Left kidney (tissue), 1 donor: ENCODE measurements at regions not wholly inside any gene's neighbourhood (a gene's known extent, or its start where the extent isn't known, plus 50 kb on each side); places are given as distances from the start of the nearest gene placed in this dataset.

Experiments
- DNase-seq: peaks from one replicate; pipeline ENCODE4 v3.0.0-alpha.2; 2013

DNA sequence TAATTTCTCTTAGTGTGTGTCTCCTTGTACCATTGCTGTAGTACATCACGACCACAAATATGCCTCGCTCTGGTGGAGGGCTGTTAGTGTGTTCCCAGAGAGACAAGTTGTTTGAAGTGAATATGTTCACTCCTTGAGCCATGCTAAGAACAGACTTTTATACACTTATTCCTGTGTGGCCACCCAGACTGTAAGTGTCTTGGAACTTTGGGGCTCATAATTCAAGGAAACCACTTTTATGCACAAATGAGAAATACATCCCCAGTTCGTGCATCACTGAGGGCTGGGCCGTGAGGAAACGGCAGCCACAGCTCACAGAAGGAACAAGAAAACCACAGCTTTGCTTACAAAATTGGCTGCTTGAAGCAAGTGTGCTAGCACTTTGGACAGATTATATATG, 362.2 kb upstream of the DDHD1 start:
- no peak for DNase-seq

DNA sequence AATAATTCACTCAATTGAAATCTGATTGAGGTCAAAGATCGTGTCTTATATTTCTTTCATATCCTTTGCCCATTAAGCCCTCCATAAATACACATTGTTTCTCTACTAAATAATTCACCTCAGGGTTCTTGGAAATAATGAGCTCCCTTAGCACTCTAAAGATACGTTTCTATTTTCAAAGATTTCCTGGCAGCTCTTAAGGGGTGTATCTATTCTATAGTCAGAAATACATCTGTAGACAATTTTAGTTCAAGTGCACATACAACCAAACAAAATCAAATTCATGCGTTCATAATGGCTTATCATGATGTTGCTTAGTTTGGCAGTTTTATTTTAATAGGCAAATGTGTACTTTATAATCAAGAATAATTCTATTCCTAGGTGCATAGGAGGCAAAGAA, 361.1 kb upstream of the DDHD1 start:
- DNase-seq, result no peak

DNA sequence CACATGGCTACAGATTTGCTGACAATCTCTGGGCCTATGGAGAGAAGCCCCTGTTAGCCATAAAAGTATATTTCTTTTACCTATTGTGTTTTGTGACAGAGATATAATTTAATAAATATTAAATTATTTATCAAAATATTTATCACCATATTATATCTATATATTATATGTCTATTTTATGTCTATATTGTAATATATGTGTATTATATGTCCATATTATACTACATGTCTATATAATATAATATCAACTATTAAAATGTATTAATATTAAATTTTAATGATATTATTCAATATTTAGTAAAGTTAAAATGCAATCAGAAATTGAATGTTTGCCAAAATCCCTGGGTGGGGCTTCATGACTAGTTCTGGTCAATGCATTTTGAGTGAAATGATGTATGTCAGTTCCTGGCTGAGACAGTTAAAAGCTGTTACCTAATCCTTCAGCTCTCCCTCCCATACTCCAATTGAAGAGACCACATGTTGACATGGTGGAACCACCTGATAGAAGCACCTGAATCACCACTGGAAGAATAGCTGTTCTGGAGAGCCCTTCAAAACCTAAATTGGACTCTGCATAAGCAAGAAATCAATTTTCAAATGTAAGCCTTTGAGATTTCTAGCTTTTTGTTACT, 357.3 kb upstream of the DDHD1 start:
- no peak for DNase-seq

DNA sequence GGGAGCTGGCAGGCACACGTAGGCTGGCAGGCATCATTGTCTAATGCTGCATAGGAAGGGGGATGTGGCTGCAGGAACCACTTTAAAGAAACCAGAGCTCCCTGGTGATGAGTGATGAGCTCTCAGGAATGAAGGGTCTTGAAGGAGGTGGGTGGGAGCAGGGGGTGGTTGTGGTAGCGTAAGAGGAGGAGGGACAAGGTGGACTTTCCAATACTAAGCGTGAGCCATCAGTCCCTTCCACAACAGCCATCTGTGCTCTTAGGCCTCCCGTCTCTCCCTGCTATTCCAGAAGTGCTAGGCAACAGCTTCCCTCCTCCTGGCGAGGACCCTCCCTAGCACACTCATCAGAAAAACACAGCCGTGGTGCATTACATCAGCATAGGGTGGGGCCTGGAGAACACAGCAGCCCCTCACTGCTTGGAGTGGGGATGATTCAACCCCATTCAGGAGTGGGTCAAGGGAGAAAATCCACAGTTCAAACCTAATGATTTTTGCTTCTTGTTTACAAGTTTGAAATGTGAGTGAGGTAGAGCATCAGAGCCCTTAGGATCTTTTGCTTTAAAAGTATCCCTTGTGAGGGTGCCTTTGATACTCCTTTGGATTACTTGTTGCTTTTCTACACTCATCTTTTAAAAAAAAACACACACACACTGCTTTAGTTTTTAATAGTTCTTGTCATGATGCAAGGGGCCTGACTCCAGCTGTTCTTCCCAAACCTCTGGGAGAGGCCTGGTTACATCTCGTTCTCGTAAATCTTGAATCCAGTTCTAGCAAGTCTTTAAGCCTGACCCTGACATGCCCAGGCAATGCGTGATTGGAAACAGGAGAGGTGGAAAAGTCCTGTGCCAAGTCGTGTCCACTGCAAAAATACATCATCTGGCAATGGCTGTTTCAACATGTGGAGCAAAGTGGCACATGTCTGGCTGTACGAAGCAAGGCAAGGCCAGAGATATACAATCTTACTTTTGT, 356.4 kb upstream of the DDHD1 start:
- DNase-seq, result no peak

DNA sequence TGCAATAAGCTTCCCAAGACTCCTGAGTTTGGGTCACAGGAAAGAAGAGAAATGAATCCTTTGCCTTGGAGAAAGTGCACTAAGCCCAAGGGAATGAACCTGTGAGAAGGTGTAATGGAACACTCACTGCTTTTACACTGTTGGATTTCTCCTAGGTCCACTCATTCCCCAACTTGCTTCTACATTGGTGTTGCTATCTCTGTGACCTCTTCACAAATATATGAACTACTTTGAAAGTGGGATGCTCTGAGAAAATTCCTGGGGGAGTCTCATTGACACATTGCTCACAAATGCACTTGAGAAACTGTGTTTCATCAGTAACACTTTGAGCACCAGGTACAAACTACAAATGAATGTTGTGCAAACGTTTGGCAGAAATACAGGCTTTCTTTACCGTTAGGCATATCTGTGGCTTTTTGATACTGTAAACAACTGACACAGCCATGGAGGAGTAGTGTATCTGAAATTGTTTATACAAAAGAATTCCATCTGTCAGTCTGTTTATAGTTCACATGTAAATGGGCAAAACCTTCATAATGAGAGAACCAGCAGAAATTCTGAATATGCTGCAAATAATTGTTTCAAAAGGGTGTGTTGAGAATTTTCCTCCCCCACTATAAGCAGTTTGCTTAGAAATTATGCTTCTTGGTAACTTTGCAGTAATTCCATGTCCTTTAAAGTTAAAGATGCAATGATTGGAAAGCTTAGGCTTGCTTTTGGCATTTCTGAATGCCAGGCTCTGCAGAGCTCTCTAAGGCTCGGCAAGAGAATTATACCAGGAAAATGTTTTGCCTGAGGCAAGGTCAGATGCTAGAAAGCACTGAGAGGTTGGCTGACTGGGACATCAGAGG, 348.5 kb upstream of the DDHD1 start:
- no peak for DNase-seq

DNA sequence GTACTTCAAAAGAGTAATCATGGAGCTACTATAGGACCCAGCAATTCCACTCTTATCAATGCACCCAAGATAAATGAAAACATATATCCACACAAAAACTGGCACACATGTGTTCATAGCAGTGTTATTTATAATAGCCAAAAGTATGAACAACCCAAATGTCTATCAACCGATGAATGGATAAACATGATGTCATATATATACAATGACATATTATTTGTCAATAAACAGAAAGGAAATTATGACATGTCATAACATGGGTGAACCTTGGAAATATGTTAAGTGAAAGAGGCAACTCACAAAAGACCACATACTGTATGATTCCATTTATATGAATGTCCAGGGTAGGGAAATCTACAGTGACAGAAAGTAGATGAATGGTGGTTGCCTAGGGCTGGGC, 347.1 kb upstream of the DDHD1 start:
- no peak for DNase-seq

DNA sequence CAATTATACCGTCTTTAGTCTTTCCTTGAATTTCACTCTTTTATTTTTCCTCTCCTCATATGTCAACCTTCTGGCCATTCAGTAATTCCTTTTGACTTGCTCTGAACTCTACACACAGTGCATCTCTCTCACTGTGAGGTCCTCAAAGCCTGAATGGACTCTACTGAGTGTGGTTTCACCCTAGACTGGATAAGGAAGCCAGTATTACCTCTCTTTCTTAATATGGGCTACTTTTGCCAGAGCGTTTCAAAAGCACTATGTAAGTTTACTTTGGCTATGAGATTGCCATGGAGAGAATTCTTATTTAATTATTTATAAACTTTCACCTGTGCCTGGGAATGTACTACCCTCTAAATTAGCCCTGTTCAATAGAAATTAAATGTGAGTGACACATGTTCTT, 343.5 kb upstream of the DDHD1 start:
- no peak for DNase-seq

DNA sequence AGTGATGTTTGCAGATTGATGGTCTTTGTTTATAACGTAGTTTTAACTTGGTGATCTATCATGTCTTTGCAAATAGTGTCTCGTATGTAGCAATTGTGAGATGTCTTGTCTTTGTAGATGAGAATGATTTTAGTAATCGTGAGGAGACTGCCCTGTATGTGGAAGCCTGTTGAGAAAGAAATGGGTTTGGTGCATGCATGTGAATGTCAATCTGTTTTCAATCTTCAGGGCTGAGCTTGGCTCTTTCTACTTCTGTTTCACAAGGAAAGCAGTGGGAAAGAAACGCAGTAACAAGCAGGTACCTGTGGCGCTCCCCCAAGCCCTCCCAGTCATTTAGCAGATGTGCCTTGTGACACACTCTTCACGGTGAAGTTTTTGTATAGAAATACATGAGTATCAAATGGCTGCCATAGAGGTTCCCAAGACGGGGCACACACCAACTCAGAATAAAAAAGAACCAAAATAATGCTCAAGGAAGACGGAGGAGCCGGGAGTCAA, 342.8 kb upstream of the DDHD1 start:
- no peak for DNase-seq

DNA sequence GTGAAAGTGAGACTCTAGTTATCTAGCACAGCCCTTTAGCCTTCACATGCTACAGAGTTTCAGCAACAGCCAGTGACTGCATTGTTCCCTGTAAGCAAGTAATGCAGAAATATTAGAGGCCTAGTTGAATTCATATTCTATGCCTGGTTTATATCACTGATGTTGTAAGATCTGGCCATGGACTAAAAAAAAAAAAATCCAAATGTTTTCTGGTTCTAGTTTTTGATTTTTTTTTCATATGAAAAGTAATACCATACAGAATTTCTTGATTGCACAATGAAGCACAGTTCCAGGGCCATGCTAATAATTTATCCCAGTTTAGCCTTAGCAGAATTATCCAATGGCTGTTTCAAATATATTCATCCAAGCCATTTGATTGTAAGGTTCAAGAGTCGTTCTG, 341.5 kb upstream of the DDHD1 start:
- DNase-seq, result no peak

DNA sequence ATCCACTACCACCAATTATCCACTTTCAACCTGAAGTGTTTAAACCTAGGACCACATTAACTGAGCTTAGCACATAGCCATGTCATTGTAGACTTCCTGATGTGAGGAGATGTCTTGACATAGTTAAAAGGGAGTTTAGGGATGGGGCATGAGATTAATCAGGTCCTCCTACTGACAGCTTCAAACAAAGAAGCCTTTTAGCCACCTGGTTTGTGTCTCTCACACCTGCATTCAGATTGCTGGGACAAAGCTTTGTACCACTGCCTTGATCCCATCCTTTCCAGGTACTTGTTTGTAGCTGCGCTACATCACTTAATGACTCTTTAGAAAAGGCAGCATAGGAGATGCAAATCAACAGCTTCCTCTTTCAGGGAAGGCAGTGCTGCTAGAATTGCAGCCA, 340.7 kb upstream of the DDHD1 start:
- no peak for DNase-seq

DNA sequence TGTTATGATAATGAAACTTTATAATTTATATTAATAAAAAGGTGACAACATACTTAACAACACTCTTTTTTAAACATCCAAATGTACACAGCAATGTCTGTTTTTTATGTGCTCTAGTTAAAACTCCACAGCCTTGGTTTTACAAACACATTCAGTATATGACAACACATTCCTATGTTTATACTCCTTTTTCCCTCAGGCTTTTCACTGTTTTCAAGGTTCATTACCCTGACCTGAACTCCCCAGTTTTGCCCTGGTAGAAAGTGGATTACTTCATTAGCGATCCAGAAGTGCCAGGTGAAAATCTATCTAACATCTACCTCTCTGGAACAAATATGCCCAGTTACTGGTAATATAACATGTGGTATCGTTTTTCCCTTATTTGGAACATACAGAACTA, 340.2 kb upstream of the DDHD1 start:
- DNase-seq, result peak; percentile 60

DNA sequence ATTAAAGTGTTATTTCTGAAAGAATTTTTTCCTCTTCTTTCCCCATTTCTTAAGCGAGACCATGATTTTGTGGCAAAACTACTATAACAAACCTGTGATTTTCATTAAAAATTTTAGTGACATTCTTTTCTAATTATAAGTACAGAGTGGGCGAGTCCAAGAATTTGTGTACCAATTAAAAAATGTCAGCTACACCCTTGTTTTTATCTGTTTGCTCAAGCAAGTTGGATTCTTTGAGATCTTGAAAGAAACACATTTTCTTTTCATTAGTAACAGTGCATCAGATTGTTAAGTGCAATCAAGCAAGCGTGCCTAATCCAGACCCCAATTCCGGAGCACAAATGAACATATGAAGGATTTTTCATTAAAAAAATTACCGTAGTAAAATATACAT, 338.8 kb upstream of the DDHD1 start:
- DNase-seq, result no peak

DNA sequence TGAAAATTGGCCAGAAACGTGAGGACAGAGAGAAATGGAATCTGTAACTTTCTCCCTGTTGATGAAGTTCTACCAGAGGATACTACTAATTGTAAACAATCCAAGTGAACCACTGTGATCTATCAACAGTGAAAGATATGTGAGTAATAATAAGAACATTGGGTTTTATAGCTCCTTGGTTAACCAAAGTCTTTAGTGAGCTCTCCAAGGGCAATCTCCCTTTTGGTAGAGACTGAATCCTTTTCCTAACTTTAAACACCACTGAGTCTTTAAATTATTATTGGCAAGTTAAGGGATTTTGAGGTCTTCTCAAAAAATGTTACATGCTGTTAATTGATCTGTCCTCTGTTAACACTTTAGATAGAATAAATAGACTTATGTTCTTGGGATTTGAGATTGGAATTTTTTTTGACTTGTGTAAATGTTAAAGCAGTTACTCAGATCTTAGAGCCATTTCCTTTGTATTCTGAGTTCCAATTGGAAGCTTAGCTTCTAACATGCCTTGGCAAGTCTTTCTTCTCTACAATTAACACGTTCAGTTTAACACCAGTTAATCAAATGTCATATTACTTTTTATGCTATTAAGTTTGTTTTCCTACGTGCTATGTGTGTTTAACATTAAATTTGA, 338.2 kb upstream of the DDHD1 start:
- no peak for DNase-seq

DNA sequence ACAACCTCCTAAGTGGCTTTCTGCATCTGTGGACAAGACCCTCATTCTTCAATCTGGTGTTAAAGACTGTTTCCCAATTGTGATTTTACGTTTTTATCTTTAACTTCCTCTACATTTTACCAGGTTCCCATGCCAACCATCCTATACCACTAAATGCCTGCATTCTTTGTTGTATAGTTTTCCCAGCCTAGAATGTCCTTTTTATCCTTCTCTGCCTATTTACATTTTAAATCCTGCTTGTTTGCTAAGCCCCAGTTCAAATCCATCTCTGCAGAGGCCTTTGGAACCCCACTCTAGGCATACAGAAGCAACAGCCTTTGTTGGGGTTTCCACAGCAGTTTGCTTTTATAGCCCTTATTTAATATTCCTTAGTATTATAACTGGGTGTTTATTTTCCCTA, 325.1 kb upstream of the DDHD1 start:
- no peak for DNase-seq

DNA sequence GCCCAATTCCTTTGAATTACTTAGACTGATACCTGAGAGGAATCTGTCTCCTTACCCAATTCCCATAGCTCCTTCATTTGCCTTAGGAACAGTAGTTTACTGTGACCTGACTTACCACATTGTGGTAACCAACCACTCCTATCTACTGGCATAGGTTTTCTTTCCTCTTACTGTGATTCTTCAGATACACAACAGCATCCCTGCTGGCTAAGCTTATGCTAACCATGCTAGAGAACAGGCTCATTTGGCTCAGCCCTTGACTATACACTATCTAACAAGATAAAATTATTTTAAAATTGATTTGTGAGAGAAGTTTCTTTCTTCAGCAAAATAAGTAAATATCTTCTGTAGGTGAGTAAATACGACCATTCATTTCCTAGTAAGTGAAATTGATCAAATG, 320.4 kb upstream of the DDHD1 start:
- no peak for DNase-seq

DNA sequence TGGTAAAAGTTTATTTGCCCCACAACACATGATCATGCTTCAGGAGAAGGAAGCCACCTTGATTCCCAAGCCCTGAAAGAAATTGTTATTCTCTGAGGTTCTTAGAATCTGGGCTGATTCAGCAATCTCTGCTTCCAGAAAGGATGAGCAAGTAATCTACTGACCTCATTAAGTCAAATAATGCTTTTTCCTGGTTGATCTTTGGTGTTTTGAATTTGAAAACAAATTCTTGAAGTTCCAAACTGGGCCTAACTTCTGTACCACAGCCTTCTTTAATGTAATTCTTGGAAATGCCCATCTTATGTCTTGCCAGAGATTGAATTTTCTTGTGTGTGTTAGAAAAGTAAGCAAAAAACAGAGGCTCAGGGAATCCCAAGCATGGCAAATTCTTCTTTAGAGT, 319.2 kb upstream of the DDHD1 start:
- DNase-seq, result no peak

DNA sequence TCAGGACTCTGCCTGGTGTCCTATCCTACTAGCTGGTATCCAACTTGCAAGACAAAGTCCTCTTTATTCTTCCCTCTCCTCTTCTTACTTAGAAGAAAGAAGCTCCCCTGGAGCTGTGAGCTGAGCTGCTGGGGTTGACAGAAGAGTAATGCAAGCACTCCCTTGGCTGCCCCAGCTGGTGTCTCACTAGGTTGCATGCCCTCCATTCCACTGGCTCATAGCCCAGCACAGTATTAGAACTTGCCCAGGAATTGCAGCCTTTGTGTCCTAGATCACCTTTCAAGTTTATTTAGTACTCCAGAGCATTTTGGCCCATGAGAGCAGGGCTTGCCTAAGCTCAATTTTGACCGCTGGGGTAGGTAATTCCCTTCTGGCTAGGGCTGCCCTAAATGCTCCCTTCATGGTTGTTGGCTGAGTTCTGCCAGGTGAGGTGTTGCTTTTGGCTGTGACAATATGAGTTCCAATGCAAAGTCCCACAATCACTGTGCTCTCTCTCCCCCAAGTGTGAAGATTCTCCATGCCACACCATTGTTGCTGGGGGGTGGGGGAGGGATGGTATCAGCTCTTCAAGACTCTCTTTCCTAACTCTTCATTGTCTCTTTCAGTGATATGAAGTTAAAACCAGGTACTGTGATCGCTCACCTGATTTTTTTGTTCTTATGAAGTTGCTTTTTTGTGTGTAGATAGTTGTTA, 317.4 kb upstream of the DDHD1 start:
- no peak for DNase-seq

DNA sequence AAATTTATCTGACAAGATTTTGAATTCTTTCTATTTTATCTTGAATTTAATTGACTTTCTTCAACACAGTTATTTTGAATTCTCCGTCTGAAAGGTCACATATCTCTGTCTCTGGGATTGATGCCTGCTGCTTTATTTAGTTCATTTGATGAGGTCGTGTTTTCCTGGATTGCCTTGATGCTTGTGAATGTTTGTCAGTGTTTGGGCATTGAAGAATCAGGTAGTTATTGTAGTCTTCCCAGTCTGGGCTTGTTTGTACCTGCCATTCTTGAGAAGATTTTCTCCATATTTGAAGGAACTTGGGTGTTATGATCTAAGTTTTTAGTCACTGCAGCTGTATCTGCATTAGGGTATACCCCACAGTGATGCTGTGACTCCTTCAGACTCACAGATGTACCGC, 315.8 kb upstream of the DDHD1 start:
- DNase-seq, result no peak

DNA sequence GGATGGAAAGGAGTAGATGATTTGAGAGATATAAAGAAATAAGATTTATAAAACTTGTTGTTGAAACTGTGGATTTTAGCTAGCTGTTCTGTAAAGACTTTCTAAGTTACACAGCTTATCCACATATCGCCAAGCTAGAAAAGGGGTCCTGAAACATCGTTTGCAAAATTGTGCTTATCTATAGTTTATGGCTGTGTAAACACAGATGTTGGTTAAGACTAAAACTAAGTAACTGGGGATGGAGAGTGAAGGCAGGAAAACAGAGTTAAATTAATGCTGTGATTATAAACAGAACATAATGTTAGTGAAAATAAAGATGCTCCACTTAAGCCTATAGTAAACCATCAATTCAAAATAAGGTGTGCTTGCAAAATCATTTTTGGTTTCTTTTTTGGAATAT, 311.3 kb upstream of the DDHD1 start:
- no peak for DNase-seq

DNA sequence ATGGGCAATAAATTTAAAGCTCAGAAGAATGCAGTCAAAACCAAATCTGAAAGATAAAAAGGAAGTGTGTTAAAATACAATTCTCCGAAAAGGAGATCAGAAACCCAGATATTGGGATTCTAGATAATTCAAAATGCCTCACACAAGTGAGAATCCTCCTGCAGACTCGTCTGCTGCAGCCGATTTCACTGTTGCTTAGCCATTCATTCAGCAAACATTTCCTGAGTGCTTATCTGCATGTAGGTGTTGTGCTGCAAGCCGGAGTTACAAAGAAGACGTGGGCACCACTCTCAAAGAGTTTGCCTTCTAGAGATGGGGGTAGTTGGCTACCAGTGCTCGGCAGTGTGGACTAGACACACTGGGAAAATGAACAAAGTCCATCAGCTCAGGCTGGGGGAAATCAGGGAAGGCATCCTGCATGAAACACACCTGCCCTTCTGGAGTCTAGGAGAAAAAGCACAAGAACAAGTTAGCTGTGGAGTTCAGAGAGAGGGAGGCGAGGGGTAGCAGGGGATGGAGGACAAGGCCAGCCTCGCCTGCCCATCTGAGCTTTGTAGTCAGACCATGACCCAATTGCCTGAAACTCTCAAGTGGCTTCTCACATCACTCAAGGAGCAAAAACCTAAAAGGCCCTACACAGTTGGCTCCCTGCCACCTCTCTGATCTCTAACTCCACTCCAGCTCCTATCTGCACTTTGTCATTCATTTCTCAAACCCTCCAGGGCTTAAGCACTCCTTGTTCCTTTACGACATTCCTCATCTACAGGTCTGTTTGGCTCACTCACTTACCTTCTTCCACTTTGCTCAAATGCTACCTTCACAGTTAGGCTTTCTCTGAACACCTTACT, 310.0 kb upstream of the DDHD1 start:
- DNase-seq, result no peak

DNA sequence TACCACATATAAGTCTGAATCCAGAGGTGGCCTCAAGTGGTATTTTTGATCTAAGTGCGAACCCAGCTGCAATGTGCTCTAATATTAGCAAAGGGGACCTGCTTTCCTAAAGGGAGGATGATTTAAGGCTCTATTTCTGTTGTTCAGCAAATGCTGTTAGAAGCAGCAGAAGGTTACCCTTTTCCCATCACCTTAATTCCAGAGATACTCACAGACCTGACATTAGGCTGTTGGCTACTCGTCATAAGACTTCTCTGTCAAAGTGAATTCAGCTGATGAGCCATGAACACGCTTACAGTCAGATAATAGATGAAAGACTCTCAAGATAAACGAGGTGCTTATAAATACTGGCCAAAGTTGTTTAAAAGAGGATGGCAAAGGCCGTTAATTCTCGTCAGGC, 308.7 kb upstream of the DDHD1 start:
- no peak for DNase-seq
